ENCODE measurements at regions not wholly inside any gene's neighbourhood (a gene's known extent, or its start where the extent isn't known, plus 50 kb on each side); places are given as distances from the start of the nearest gene placed in this dataset.

GRCh38 chr2:238741277-238741676, 106.6 kb upstream of the TWIST2 start:
- no peak for DNase-seq (ENCODE audit: low spot score)
- intact Hi-C loops (cut with DNase I) = loop anchor here in 1 of 2 donors (5.0 kb wide), 1 partner anchor 36 kb away; no protein-coding TSS in a partner anchor

GRCh38 chr2:238742066-238742465, 105.8 kb upstream of the TWIST2 start:
- DNase-seq (ENCODE audit: low spot score) = no peak
- intact Hi-C loops (cut with DNase I) = loop anchor here in 1 of 2 donors (5.0 kb wide), 1 partner anchor 35 kb away; no protein-coding TSS in a partner anchor

- intact Hi-C loops (cut with DNase I) = loop anchor here in 1 of 2 donors (5.0 kb wide), 1 partner anchor 35 kb away; no protein-coding TSS in a partner anchor
- DNase-seq (ENCODE audit: low spot score) = no peak
These were observed 105.2 kb upstream of the TWIST2 start for GRCh38 chr2:238742664-238743063.

GRCh38 chr2:238743243-238744065, 104.4 kb upstream of the TWIST2 start:
- intact Hi-C loops (cut with DNase I) = loop anchor here in 1 of 2 donors (5.0 kb wide), 1 partner anchor 34 kb away; no protein-coding TSS in a partner anchor

GRCh38 chr2:238744951-238745350, 102.9 kb upstream of the TWIST2 start:
- no peak for DNase-seq (ENCODE audit: low spot score)

More at GRCh38 chr2:238743243-238744065, 104.4 kb upstream of the TWIST2 start:
- DNase-seq (ENCODE audit: low spot score) = no peak

GRCh38 chr2:238745997-238746396, 101.9 kb upstream of the TWIST2 start:
- intact Hi-C loops (cut with DNase I) = loop anchor here in 1 of 2 donors (1.0 to 5.0 kb wide), 2 partner anchors 38 to 1974 kb away; no protein-coding TSS in a partner anchor
- no peak for DNase-seq (ENCODE audit: low spot score)

More at GRCh38 chr2:238744951-238745350, 102.9 kb upstream of the TWIST2 start:
- intact Hi-C loops (cut with DNase I) = loop anchor here (5.0 kb wide), 2 partner anchors 32 to 1973 kb away; no protein-coding TSS in a partner anchor

GRCh38 chr2:238747114-238747513, 100.8 kb upstream of the TWIST2 start:
- intact Hi-C loops (cut with DNase I) = loop anchor here in 1 of 2 donors (5.0 kb wide), 1 partner anchor 1975 kb away; no protein-coding TSS in a partner anchor

GRCh38 chr2:238747557-238747956, 100.3 kb upstream of the TWIST2 start:
- intact Hi-C loops (cut with DNase I) = loop anchor here in 1 of 2 donors (5.0 kb wide), 1 partner anchor 1975 kb away; no protein-coding TSS in a partner anchor
- no peak for DNase-seq (ENCODE audit: low spot score)

More at GRCh38 chr2:238747114-238747513, 100.8 kb upstream of the TWIST2 start:
- DNase-seq (ENCODE audit: low spot score) = no peak

- intact Hi-C loops (cut with DNase I) = no loop called here
- DNase-seq (ENCODE audit: low spot score) = no peak
These were observed 97.5 kb upstream of the TWIST2 start for GRCh38 chr2:238750212-238750904.

GRCh38 chr2:238754259-238754658, 93.6 kb upstream of the TWIST2 start:
- intact Hi-C loops (cut with DNase I) = no loop called here
- no peak for DNase-seq (ENCODE audit: low spot score)

- intact Hi-C loops (cut with DNase I) = no loop called here
- DNase-seq (ENCODE audit: low spot score) = no peak
These were observed 86.0 kb upstream of the TWIST2 start for GRCh38 chr2:238761868-238762267.

GRCh38 chr2:238763471-238763995, 84.4 kb upstream of the TWIST2 start:
- intact Hi-C loops (cut with DNase I) = no loop called here

GRCh38 chr2:238765590-238765989, 82.3 kb upstream of the TWIST2 start:
- DNase-seq (ENCODE audit: low spot score) = no peak
- intact Hi-C loops (cut with DNase I) = no loop called here

More at GRCh38 chr2:238763471-238763995, 84.4 kb upstream of the TWIST2 start:
- DNase-seq (ENCODE audit: low spot score) = no peak

GRCh38 chr2:238771218-238771617, 76.7 kb upstream of the TWIST2 start:
- intact Hi-C loops (cut with DNase I) = no loop called here
- DNase-seq (ENCODE audit: low spot score) = no peak

GRCh38 chr2:238771639-238772038, 76.2 kb upstream of the TWIST2 start:
- DNase-seq (ENCODE audit: low spot score) = no peak
- intact Hi-C loops (cut with DNase I) = no loop called here

GRCh38 chr2:238772635-238773297, 75.1 kb upstream of the TWIST2 start:
- no peak for DNase-seq (ENCODE audit: low spot score)
- intact Hi-C loops (cut with DNase I) = no loop called here

GRCh38 chr2:238773472-238773871, 74.4 kb upstream of the TWIST2 start:
- no peak for DNase-seq (ENCODE audit: low spot score)
- intact Hi-C loops (cut with DNase I) = no loop called here

GRCh38 chr2:238774071-238774470, 73.8 kb upstream of the TWIST2 start:
- intact Hi-C loops (cut with DNase I) = no loop called here
- DNase-seq (ENCODE audit: low spot score) = no peak

GRCh38 chr2:238774980-238775509, 72.8 kb upstream of the TWIST2 start:
- DNase-seq (ENCODE audit: low spot score) = no peak
- intact Hi-C loops (cut with DNase I) = loop anchor here in 1 of 2 donors (5.0 kb wide), 1 partner anchor 33 kb away; no protein-coding TSS in a partner anchor

All from posterior vena cava (tissue), 2 donors.